ENCODE measurements at regions not wholly inside any gene's neighbourhood (a gene's known extent, or its start where the extent isn't known, plus 50 kb on each side); places are given as distances from the start of the nearest gene placed in this dataset.

DNA sequence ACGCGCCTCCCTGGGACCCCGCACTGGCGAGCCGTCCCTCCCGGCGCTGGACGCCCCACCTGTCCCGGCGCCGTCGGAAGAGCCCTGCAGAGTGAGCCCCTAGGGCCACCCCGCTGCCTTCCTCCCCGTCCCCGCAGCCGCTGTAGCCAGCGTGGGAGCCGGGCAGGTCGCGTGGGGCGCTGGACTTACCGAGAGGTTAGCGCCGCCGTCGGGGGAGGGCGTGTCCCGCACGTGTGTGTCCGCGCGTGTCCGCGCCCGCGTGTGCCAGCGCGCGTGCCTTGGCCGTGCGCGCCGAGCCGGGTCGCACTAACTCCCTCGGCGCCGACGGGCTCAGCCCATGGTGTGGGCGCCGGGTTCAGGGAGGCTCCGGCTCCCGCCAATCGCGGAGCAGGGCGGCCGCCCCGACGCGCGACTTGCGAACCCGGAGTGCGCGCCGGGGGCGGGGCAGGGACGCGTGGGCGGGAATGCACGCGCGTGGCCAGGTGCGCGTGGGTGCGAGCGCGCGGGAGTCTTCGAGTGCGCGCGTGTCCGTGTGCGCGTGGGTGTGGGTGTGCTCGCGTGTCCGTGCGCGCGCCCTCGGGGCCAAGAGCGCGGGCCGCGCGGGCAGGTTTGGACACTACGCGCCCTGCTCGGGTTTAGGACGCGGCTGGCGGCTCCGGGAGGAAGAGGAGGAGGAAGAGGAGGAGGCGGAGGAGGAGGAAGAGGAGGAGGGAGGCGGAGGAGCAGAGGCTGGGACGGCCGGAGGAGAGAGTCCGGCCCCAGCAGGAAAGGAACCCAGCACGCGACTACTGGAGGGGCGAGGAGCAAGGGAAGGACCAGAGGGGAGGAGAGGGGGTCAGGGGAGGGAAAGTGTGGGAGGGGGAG lies 145.2 kb upstream of the ETS2 start:
- no peak for TF ChIP-seq EP300 (IDR thresholded peaks at IDR 0.05; ENCODE audit: low read depth)
- TF ChIP-seq, protein P1, sequence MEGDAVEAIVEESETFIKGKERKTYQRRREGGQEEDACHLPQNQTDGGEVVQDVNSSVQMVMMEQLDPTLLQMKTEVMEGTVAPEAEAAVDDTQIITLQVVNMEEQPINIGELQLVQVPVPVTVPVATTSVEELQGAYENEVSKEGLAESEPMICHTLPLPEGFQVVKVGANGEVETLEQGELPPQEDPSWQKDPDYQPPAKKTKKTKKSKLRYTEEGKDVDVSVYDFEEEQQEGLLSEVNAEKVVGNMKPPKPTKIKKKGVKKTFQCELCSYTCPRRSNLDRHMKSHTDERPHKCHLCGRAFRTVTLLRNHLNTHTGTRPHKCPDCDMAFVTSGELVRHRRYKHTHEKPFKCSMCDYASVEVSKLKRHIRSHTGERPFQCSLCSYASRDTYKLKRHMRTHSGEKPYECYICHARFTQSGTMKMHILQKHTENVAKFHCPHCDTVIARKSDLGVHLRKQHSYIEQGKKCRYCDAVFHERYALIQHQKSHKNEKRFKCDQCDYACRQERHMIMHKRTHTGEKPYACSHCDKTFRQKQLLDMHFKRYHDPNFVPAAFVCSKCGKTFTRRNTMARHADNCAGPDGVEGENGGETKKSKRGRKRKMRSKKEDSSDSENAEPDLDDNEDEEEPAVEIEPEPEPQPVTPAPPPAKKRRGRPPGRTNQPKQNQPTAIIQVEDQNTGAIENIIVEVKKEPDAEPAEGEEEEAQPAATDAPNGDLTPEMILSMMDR (IDR thresholded peaks at IDR 0.05): no peak
